AML-193 (cell line): ENCODE measurements at regions not wholly inside any gene's neighbourhood (a gene's known extent, or its start where the extent isn't known, plus 50 kb on each side); places are given as distances from the start of the nearest gene placed in this dataset.
"Not testable (repeated sequence)": the region's sequence is repeated elsewhere in the genome, so short reads cannot be mapped to it uniquely, and the experiment has no call there.

ENCODE experiments used
- DNase-seq, 2 experiments: peaks; one replicate each; lab custom pipeline; 2025; lab: John Stamatoyannopoulos, UW

- no peak for DNase-seq
Measured at GRCh38 chr4:187332141-187332540, 608.5 kb upstream of the FAT1 start.

DNA sequence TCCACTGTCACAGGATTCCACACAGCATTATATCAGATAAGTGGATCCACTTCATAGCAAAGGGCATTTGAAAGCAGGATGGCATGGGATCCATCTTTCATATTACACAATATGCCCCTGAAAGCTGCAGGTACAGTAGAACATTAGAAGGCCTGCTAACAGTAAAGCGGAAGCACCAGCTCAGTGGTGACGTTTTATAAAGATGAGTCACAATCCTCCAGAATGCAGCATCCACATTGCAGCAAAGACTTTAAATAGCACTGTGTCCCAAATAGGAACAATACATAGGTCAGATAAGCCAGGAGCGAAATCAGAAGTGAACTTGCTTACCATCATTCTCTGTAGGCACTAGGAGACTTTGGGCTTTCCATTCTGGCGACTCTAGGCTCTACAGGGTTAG, 609.5 kb upstream of the FAT1 start:
- no peak for DNase-seq

- DNase-seq, result no peak
Measured at GRCh38 chr4:187335339-187335738, 611.7 kb upstream of the FAT1 start.

DNA sequence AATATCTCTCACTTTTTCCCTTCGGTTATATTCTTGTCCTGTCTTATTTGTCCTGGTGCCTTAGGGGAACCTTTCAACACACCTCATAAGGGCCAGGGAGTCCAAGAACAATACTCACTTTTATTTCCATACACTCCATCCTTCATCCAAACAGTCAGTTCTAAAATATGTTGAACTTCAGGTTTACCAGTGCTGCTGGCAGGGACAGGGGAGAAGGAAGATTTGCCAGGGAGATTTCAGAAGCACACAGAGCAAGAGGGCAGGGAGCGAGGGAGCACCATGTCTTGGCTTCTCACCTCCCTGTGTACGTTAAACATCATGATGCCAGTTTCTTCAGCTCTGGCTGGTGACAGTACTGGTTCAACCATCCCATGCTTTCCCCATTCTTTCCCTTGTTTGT, 631.1 kb upstream of the FAT1 start:
- DNase-seq, result no peak

DNA sequence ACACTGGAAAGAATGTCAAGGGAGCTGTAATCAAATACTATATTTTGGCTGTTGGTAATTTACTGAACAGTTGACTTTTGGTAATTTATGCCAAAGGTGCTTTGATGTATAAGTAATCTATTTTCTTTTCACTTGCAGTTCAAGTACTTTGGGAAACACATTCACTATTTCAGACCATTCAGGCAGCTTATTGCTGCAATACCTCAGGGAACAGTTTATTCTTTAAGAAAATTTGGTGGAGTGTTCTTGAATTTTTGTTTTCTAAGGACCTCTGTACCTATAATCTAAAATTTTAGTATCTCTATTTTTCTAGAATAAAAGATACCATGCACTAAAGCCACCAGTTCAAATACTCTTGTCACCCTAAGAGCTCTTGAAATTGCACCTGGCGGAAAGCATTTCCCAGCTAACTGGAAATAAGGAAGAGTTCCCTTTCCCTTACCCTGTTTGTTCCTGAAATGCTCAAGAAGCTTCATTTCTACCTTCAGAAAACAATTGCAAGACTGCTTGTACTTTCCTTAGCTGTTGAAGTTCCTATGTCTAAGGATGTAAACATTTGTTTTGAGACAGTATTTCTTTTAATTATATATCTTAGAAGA, 633.5 kb upstream of the FAT1 start:
- DNase-seq, result no peak

- no peak for DNase-seq
Measured at GRCh38 chr4:187357821-187358220, 634.2 kb upstream of the FAT1 start.

DNA sequence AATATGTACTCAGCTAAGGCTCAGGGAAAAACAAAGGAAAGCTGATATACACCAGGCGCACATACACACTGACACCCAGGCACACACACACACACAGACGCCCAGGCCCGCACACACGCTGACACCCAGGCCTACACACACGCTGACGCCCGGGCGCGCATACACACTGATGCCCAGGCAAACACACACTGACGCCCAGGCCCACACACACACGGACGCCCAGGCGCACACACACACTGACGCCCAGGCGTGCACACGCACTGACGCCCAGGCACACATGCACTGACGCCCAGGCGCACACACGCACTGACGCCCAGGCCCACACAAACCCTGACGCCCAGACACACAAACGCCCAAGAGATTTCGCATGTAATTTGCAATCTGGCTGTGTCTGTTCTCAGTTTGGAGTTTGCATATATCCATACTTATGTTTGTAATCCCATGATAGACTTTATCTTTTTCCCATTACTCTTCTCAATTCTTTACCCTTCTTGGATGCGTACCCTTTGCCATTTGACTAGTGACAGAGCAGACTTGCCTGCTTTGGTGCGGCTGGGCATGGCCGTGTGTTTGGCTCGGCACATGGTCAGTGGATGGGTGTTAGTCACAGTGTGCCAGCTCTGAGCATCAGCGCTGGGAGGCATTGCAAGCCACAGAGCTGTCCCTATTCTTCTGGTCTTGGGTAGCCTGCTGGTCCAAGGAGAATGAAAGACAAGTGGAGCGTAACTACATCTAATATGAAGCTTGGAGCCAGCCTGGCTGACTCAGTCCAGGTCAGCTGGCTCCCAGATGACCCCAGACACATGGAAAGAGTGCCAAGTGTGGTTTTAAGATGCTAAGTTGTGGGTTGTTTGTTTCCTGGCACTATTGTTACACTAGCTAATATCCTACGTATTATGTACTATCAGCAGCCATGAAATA, 632.4 kb upstream of the ZFP42 start:
- no peak for DNase-seq

- no peak for DNase-seq
Measured at GRCh38 chr4:187364401-187364800, 631.2 kb upstream of the ZFP42 start.

DNA sequence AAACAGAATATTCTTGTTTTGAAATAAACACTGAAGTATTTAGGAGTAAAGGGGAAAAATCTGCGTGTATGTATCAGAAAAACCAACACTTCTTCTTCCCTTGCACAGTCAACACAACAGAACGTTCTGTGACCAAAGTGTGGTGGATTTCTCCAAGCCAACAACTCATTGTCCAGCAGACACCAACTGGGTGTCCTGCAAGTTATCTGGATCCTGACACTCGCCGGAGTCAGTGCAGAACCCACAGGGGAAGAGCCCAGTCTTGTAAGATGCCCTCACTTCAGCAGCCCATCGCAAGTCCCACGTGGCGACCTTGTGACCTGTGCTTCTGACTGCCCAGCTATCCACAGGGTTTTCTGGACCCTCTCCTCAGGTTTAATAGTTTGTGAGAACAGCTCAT, 630.7 kb upstream of the ZFP42 start:
- no peak for DNase-seq

DNA sequence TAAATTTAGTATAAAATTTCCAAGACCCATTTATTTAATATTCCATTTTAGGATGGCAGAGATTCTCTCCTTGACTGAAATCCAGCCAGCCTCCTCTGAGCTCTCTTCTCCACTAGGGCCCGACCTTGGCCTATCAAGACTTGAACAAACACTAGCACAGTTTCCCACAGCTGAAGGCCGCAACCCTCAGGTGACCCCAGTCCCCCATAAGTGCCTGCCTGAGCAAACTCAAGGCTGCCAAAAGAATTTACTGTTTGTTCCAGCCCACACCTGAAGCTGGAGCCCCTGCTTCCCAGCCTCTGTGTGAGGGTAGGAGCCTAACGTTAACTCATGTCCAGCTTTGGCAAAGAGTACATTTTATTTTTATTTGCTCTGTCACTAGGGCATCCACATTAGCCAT, 629.0 kb upstream of the ZFP42 start:
- no peak for DNase-seq

- no peak for DNase-seq
Measured at GRCh38 chr4:187370918-187371317, 624.7 kb upstream of the ZFP42 start.

DNA sequence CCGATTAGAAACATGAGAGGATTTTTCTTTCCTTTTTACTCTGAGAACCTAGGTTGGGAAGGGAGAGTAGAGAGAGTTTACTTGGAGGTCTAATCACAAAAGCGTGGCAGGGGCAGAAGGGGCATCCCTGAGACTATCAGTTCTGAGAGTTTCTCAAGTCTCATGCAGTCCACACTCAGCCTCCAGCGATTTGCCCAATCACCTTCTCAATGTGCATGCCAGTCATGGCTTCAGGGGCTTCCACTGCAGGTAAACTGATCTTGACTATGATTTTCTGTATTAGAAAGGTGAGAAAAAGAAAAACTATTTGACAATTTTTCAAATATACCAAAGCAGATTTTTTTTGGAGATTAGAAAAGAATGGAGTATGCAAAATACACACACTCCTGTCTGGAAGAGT, 617.1 kb upstream of the ZFP42 start:
- DNase-seq, result no peak

- DNase-seq, result no peak
Measured at GRCh38 chr4:187380181-187380581, 615.4 kb upstream of the ZFP42 start.

DNA sequence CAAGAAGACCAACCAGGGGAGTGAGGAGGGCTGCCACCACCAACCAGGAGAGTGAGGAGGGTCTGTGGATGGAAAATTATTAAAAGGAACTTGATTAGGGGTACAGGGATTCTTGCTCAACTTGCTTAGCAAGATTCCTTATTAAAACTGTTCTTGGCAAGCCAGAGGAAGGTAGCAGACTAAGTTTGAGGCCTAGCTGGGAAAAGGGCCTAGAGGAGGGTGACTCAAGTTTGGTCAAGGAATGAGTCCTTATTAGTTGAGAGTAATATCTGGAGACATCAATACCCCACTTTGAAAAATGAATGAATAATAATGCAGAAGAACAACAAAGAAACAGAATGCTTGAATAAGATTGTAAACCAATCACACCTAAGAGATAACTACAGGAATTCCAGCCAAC, 612.4 kb upstream of the ZFP42 start:
- no peak for DNase-seq

- no peak for DNase-seq
Measured at GRCh38 chr4:187387739-187388138, 607.8 kb upstream of the ZFP42 start.

- DNase-seq, result no peak
Measured at GRCh38 chr4:187389420-187389819, 606.2 kb upstream of the ZFP42 start.

- no peak for DNase-seq
Measured at GRCh38 chr4:187390646-187391045, 604.9 kb upstream of the ZFP42 start.

- DNase-seq, result no peak
Measured at GRCh38 chr4:187393531-187394344, 601.8 kb upstream of the ZFP42 start.

- no peak for DNase-seq
Measured at GRCh38 chr4:187396106-187396505, 599.5 kb upstream of the ZFP42 start.

- DNase-seq, result not testable (repeated sequence)
Measured at GRCh38 chr4:187408447-187408846, 587.1 kb upstream of the ZFP42 start.

DNA sequence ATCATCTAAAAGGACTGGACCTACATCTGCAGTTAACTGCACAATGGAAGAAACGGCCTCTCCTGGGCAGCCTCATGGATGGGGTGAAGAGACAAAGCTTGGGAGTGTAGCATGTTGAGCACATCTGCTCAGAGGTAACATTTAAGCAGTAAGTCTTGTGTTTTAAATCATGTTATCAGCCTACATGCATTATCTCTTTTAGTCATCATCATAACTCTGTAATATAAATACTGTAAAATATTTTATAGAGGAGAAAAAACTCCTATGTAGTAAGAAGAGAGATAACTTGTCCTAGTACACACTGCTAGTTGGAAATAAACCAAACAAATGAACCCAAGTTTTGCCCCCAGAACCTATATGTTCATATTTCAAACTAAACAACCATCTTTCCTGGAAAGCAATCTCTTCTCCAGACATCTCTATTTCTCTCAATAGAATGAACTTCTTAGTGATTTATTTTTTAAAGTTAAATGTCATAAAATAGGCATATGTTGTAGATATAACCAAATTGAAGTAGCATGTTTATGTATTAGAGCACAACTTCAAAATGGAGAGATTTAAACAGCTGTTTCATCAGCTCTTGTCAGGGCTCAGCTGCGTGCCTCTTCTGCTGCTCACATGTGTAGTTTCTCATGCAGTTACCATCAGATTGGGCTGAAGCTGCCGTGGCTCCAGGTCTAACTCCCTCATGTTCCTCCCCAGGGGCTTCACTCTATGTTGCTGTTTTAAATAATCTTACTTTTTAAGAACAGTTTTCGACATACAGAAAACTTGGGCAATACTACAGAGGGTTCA, 581.8 kb upstream of the ZFP42 start:
- no peak for DNase-seq

DNA sequence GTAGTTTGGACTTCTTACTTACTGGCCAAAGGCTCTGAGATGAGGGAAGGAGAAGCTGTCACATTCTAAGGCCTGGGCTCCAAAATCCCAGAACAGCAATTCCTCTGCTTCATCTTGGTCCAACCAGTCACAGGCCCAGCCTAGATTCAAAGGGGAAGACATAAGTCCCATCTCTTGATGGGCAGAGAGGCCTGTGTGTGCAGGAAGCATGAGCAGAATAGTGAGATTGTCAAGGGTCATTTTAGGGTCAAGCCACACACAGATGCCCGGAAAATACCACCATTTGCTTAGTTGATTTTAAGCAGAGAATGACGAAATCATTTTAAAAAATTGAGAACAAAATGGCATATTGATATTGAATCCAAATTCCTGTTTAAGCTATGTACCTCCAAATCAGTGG, 580.9 kb upstream of the ZFP42 start:
- DNase-seq, result no peak
